Astrocyte (in vitro differentiated cells and primary cell): ENCODE measurements at regions not wholly inside any gene's neighbourhood (a gene's known extent, or its start where the extent isn't known, plus 50 kb on each side); places are given as distances from the start of the nearest gene placed in this dataset.

Experiments
- DNase-seq: peaks from one replicate; pipeline ENCODE4 v3.0.0-alpha.2; 2010; ENCODE audit warnings: low read depth
- FAIRE-seq: peaks from 2 replicates; lab custom pipeline; 2011; peaks lifted over from hg19 to GRCh38; lab: Jason Lieb, UNC
- H2AFZ ChIP-seq: 2 replicates; pipeline ENCODE4 v1.6.0; 2012; ENCODE audit warnings: low read depth, low read length, inconsistent platforms
- H3K27ac ChIP-seq: 2 replicates; pipeline ENCODE4 v1.5.1; 2011; ENCODE audit warnings: low read depth, low read length, inconsistent platforms
- H3K27me3 ChIP-seq: 2 replicates; pipeline ENCODE4 v1.6.0; 2011; ENCODE audit warnings: low read length, inconsistent platforms; ENCODE audit not compliant: insufficient read depth
- H3K36me3 ChIP-seq: 2 replicates; pipeline ENCODE4 v1.5.1; 2011; ENCODE audit warnings: low read length, inconsistent platforms; ENCODE audit not compliant: insufficient read depth
- H3K4me1 ChIP-seq: 2 replicates; pipeline ENCODE4 v1.5.1; 2011; ENCODE audit warnings: low read length, inconsistent platforms; ENCODE audit not compliant: insufficient read depth
- H3K4me2 ChIP-seq: 2 replicates; pipeline ENCODE4 v1.6.0; 2012; ENCODE audit warnings: low read length, inconsistent platforms
- H3K4me3 ChIP-seq: 2 replicates; pipeline ENCODE4 v1.5.1; 2011; ENCODE audit warnings: low read depth, mild to moderate bottlenecking, low read length, inconsistent platforms; ENCODE audit not compliant: insufficient read depth
- H3K79me2 ChIP-seq: 2 replicates; pipeline ENCODE4 v1.6.0; 2012; ENCODE audit warnings: mild to moderate bottlenecking, low read length, inconsistent platforms; ENCODE audit not compliant: insufficient read depth
- H3K9ac ChIP-seq: 2 replicates; pipeline ENCODE4 v1.6.0; 2012; ENCODE audit warnings: mild to moderate bottlenecking, low read length, inconsistent platforms
- H3K9me3 ChIP-seq: 2 replicates; pipeline ENCODE4 v1.5.1; 2012; ENCODE audit warnings: low read depth, mild to moderate bottlenecking, low read length, inconsistent platforms; ENCODE audit not compliant: insufficient read depth
- H4K20me1 ChIP-seq: 2 replicates; pipeline ENCODE4 v1.6.0; 2012; ENCODE audit warnings: low read length, inconsistent platforms; ENCODE audit not compliant: insufficient read depth
- H3K27ac Mint-ChIP-seq: one replicate; pipeline ENCODE4 v1.8.0; 2021; ENCODE audit warnings: mild to moderate bottlenecking, mixed read lengths; ENCODE audit not compliant: unreplicated experiment
- H3K27me3 Mint-ChIP-seq: one replicate; pipeline ENCODE4 v1.8.0; 2021; ENCODE audit warnings: low read depth, mixed read lengths; ENCODE audit not compliant: unreplicated experiment
- H3K36me3 Mint-ChIP-seq: one replicate; pipeline ENCODE4 v1.8.0; 2021; ENCODE audit warnings: low read depth, mixed read lengths; ENCODE audit not compliant: unreplicated experiment
- H3K4me1 Mint-ChIP-seq: one replicate; pipeline ENCODE4 v1.8.0; 2021; ENCODE audit warnings: low read depth, mixed read lengths; ENCODE audit not compliant: unreplicated experiment
- H3K4me3 Mint-ChIP-seq: one replicate; pipeline ENCODE4 v1.8.0; 2021; ENCODE audit warnings: mild to moderate bottlenecking, moderate library complexity, mixed read lengths; ENCODE audit not compliant: unreplicated experiment
- H3K9me3 Mint-ChIP-seq: one replicate; pipeline ENCODE4 v1.8.0; 2021; ENCODE audit warnings: mild to moderate bottlenecking, mixed read lengths; ENCODE audit not compliant: unreplicated experiment
- EZH2 ChIP-seq: IDR thresholded peaks from 2 replicates; pipeline ENCODE4 v1.6.1; 2012; ENCODE audit warnings: mild to moderate bottlenecking, low read length, inconsistent platforms; ENCODE audit not compliant: insufficient read depth
- TF ChIP-seq, protein P1 (sequence below): IDR thresholded peaks from 2 replicates; pipeline ENCODE4 v1.5.1; 2011; ENCODE audit warnings: low read depth, mild to moderate bottlenecking, inconsistent platforms, low read length, moderate library complexity; ENCODE audit not compliant: insufficient read depth

DNA sequence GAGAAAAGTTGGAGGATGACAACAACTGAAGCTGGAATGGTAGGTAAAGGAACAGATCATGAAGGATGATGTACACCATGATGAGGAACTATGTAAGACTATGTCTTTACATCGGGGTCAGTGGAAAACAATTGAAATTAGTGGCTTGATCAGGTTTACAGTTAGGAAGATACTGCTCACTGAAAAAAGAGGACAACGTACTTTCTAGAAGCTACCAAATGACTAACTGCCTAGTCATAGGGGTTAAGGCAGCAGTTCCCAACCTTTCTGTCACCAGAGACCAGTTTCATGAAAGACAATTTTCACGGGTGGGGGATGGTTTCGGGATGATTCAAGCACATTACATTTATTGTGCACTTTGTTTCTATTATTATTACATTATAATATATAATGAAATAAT, 91.6 kb upstream of the ANKRD1 start:
- Mint-ChIP-seq H3K27ac (peak overlapping the region; percentile 49), H3K4me1 (peaks cover 6% of the 10 kb centered on the region), H3K27me3 (no peaks in the 10 kb centered on the region), H3K4me3 (no peak overlapping the region), H3K9me3 (peaks cover 3% of the 10 kb centered on the region), H3K36me3 (no peaks in the 10 kb centered on the region)
- Histone ChIP-seq H3K4me3 (no peak overlapping the region), H3K79me2 (no peaks in the 10 kb centered on the region), H3K36me3 (no peaks in the 10 kb centered on the region), H3K27me3 (no peaks in the 10 kb centered on the region), H2AFZ (no peak overlapping the region), H3K9ac (no peak overlapping the region), H3K27ac (no peak overlapping the region), H3K4me2 (no peak overlapping the region), H3K4me1 (no peaks in the 10 kb centered on the region), H4K20me1 (no peaks in the 10 kb centered on the region), H3K9me3 (no peaks in the 10 kb centered on the region)
- DNase-seq (no peak), FAIRE-seq (no peak)
- TF ChIP-seq, protein P1, sequence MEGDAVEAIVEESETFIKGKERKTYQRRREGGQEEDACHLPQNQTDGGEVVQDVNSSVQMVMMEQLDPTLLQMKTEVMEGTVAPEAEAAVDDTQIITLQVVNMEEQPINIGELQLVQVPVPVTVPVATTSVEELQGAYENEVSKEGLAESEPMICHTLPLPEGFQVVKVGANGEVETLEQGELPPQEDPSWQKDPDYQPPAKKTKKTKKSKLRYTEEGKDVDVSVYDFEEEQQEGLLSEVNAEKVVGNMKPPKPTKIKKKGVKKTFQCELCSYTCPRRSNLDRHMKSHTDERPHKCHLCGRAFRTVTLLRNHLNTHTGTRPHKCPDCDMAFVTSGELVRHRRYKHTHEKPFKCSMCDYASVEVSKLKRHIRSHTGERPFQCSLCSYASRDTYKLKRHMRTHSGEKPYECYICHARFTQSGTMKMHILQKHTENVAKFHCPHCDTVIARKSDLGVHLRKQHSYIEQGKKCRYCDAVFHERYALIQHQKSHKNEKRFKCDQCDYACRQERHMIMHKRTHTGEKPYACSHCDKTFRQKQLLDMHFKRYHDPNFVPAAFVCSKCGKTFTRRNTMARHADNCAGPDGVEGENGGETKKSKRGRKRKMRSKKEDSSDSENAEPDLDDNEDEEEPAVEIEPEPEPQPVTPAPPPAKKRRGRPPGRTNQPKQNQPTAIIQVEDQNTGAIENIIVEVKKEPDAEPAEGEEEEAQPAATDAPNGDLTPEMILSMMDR = no peak
- TF ChIP-seq EZH2 = no peak

DNA sequence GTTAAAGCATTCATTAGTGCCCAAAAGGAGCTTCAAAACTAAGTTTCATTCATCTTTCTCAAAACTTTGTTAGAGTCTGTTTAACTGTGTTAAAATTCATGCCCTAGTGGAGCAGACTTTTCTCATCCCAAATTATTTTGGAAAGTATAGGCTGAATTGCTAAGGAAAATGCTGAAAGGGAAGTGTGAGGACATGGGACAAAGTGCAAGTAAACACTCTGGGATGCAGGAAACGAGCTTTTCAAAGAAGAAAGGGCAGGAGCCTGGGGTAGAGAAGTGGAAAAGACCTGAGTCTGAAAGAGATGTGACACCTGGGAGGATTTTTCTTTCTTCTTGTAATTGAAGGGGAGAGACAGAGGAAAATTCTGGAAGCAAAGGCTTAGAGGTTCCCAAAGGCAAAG, 93.1 kb upstream of the ANKRD1 start:
- no peak overlapping the region for H3K4me2 ChIP-seq
- TF ChIP-seq EZH2 = no peak
- TF ChIP-seq, protein P1 = no peak
- no peaks in the 10 kb centered on the region for H3K4me1 ChIP-seq
- FAIRE-seq (no peak), DNase-seq (no peak)
- Mint-ChIP-seq H3K27ac (no peak overlapping the region), H3K4me3 (no peak overlapping the region), H3K36me3 (no peaks in the 10 kb centered on the region), H3K27me3 (peaks cover 5% of the 10 kb centered on the region), H3K4me1 (peaks cover 6% of the 10 kb centered on the region), H3K9me3 (peaks cover 3% of the 10 kb centered on the region)
- H3K79me2 ChIP-seq = no peaks in the 10 kb centered on the region
- H3K9me3 ChIP-seq = no peaks in the 10 kb centered on the region
- H3K27me3 ChIP-seq = no peaks in the 10 kb centered on the region
- H4K20me1 ChIP-seq = no peaks in the 10 kb centered on the region
- H3K36me3 ChIP-seq = no peaks in the 10 kb centered on the region
- H3K4me3 ChIP-seq = no peak overlapping the region
- no peak overlapping the region for H3K27ac ChIP-seq
- no peak overlapping the region for H3K9ac ChIP-seq
- no peak overlapping the region for H2AFZ ChIP-seq

GRCh38 chr10:91017198-91017597, 96.3 kb upstream of the ANKRD1 start:
- TF ChIP-seq, protein P1 = no peak
- no peak for TF ChIP-seq EZH2
- H3K79me2 ChIP-seq = no peaks in the 10 kb centered on the region
- H3K27ac Mint-ChIP-seq = no peak overlapping the region
- no peaks in the 10 kb centered on the region for H3K9me3 ChIP-seq
- H3K9me3 Mint-ChIP-seq = peaks cover 3% of the 10 kb centered on the region
- no peaks in the 10 kb centered on the region for H3K36me3 ChIP-seq
- no peak overlapping the region for H3K4me2 ChIP-seq
- H2AFZ ChIP-seq = no peak overlapping the region
- H3K27me3 ChIP-seq = no peaks in the 10 kb centered on the region
- H3K27me3 Mint-ChIP-seq = peaks cover 5% of the 10 kb centered on the region
- H3K36me3 Mint-ChIP-seq = no peaks in the 10 kb centered on the region
- no peak overlapping the region for H3K4me3 Mint-ChIP-seq
- H3K27ac ChIP-seq = no peak overlapping the region
- no peaks in the 10 kb centered on the region for H4K20me1 ChIP-seq
- DNase-seq (no peak), FAIRE-seq (no peak)
- H3K9ac ChIP-seq = no peak overlapping the region
- H3K4me3 ChIP-seq = no peak overlapping the region
- peaks cover 3% of the 10 kb centered on the region for H3K4me1 Mint-ChIP-seq
- H3K4me1 ChIP-seq = no peaks in the 10 kb centered on the region
